Uterus (tissue), 3 donors: ENCODE measurements at regions not wholly inside any gene's neighbourhood (a gene's known extent, or its start where the extent isn't known, plus 50 kb on each side); places are given as distances from the start of the nearest gene placed in this dataset.

ENCODE experiments used
- DNase-seq, 2 donors: peaks; one replicate each; pipeline ENCODE4 v3.0.0-alpha.2; 2019 to 2020
- H3K27ac ChIP-seq, 2 donors: fragments of 200-600 bp; sonication (generic); 1 replicate in 1 of 2; 2 replicates in 1 of 2; pipeline ENCODE4 v1.5.1; 2016 to 2018
- H3K27me3 ChIP-seq, 2 donors: fragments of 200-600 bp; sonication (generic); one replicate each; pipeline ENCODE4 v1.5.1; 2018 to 2019; ENCODE audit warnings: control low read depth in 1 of 2
- H3K36me3 ChIP-seq, 2 donors: fragments of 200-600 bp; sonication (generic); one replicate each; pipeline ENCODE4 v1.5.1; 2019; ENCODE audit warnings: control low read depth in 1 of 2
- H3K4me1 ChIP-seq, 2 donors: fragments of 200-600 bp; sonication (generic); one replicate each; pipeline ENCODE4 v1.5.1; 2018 to 2019; ENCODE audit warnings: control low read depth in 1 of 2
- H3K4me3 ChIP-seq, 2 donors: fragments of 200-600 bp; sonication (generic); 1 replicate in 1 of 2; 2 replicates in 1 of 2; pipeline ENCODE4 v1.5.1; 2018 to 2019; ENCODE audit warnings: mild to moderate bottlenecking in 1 of 2
- H3K9me3 ChIP-seq, 2 donors: fragments of 200-600 bp; sonication (generic); one replicate each; pipeline ENCODE4 v1.5.1; 2019; ENCODE audit warnings: control low read depth in 1 of 2
- POLR2A ChIP-seq, 2 donors: fragments of 450-650 bp; IDR thresholded peaks; one replicate each; pipeline ENCODE4 v1.6.1; 2016; ENCODE audit warnings: antibody characterized with exemption in 2 of 2, mild to moderate bottlenecking in 1 of 2, moderate library complexity in 1 of 2
- intact Hi-C: fragments of 100-400 bp; cut with DNase I; formaldehyde crosslinking; loops from one replicate; pipeline ENCODE4 v1.15.1; 2023; ENCODE audit warnings: low total_unique reads
- TF ChIP-seq, protein P1 (sequence below), 4 experiments: fragments of 200-600 bp in 2 of 4; fragments of 450-650 bp in 2 of 4; sonication (generic) in 2 of 4; IDR thresholded peaks; one replicate each; pipeline ENCODE4 v1.5.1; 2016 to 2019; ENCODE audit warnings: antibody characterized with exemption in 4 of 4, mild to moderate bottlenecking in 2 of 4, moderate library complexity in 1 of 4
- donor health status: DM: yes; HTN: yes; CAD: no.

DNA sequence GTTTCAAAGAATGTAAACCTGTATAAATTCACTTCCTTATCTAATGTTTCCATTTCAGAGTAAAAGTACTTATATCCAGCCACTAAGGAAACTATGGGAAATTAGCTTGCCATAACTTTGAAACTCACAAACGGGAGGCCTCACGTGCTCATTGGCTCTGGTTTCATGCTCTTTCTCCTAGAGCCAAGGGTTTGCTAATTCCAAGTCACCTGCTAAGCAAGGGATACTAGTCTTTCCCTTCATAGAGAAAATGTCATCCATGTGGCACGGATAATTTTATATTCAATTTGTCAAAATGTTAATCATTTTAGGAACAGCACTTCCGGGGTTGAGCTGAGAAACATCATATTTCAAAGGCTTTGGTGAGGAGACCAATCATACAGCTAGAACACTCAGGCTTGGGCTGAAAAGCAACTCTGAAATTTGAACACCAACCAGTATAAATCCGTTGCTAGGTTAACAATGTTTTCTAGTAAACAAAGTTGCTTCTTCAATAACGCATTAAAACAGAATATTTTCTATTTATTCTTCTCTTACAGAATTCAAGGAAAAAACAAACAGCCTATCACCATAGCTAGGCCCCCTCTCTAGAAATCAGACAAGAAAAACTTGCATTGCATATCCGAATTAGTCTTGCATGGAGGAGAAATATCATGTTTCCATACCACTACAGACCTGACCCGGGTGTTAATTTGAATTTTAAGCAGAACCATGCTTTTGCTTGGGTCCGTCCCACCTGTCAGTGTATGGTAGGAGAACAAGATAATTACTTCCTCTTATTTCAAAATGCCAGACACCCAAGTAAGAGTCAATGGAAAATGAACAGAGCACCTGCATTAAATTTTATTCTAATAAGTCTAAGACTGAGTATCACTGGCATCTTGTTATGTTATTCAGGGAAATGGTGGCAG is 196.1 kb upstream of the ESRRG start:
- Histone ChIP-seq H3K4me3 (no peak overlapping the region), H3K36me3 (no peaks in the 10 kb centered on the region), H3K4me1 (no peaks in the 10 kb centered on the region), H3K27ac (no peak overlapping the region), H3K27me3 (no peaks in the 10 kb centered on the region), H3K9me3 (no peaks in the 10 kb centered on the region)
- intact Hi-C loops, result no loop called here
- TF ChIP-seq, protein P1, sequence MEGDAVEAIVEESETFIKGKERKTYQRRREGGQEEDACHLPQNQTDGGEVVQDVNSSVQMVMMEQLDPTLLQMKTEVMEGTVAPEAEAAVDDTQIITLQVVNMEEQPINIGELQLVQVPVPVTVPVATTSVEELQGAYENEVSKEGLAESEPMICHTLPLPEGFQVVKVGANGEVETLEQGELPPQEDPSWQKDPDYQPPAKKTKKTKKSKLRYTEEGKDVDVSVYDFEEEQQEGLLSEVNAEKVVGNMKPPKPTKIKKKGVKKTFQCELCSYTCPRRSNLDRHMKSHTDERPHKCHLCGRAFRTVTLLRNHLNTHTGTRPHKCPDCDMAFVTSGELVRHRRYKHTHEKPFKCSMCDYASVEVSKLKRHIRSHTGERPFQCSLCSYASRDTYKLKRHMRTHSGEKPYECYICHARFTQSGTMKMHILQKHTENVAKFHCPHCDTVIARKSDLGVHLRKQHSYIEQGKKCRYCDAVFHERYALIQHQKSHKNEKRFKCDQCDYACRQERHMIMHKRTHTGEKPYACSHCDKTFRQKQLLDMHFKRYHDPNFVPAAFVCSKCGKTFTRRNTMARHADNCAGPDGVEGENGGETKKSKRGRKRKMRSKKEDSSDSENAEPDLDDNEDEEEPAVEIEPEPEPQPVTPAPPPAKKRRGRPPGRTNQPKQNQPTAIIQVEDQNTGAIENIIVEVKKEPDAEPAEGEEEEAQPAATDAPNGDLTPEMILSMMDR (IDR thresholded peaks at IDR 0.05), result no peak
- TF ChIP-seq POLR2A (IDR thresholded peaks at IDR 0.05), result no peak
- DNase-seq, result no peak

DNA sequence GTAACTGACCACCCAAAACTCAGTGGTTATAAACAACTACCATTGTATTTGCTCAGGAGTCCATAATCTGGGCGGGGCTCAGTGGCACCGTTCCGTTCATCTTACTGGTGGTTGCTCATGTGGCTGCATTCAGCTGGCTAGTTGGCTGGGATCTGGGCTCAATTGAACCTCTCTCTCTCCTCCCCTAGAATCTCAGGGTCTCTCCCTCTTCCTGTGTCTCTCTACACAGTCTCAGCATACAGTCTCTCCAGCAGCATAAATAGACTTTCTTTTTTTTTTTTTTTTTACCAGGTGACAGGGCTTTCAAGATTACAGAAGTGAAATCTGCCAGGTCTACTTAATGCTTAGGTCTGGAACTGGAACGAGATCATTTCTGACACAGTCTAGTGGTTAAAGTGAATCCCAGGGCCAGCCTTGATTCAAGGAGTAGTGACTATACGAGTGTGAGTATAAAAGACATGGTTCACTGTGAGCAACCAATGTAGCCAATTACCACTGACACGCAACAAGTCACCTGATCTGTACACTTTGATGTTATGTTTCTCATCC is 193.7 kb upstream of the ESRRG start:
- Histone ChIP-seq H3K4me3 (no peak overlapping the region), H3K36me3 (no peaks in the 10 kb centered on the region), H3K27ac (no peak overlapping the region), H3K9me3 (no peaks in the 10 kb centered on the region), H3K27me3 (no peaks in the 10 kb centered on the region), H3K4me1 (no peaks in the 10 kb centered on the region)
- no peak for TF ChIP-seq POLR2A (IDR thresholded peaks at IDR 0.05)
- TF ChIP-seq, protein P1 (IDR thresholded peaks at IDR 0.05), result no peak
- intact Hi-C loops, result no loop called here
- no peak for DNase-seq

DNA sequence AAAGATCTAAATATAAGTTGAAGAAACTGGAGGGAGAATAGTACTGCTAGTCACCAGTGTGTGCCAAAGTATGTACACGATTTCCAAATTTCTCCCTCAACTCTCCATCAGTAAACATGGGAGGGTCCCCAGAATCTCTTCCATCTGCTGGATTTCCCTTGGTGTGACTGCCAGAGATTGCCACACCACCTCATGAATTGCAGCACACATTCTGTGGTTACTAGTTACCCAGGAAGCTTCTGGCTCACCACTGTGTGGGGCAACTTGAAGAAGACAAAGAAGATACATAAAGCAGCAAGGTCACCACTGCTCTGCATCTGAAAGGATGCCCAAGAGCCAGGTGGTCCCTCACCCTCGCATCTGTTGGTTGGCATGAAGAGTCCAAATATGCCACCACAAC is 191.7 kb upstream of the ESRRG start:
- Histone ChIP-seq H3K27ac (no peak overlapping the region), H3K9me3 (no peaks in the 10 kb centered on the region), H3K4me1 (no peaks in the 10 kb centered on the region), H3K36me3 (no peaks in the 10 kb centered on the region), H3K27me3 (no peaks in the 10 kb centered on the region), H3K4me3 (no peak overlapping the region)
- intact Hi-C loops, result no loop called here
- DNase-seq, result no peak
- no peak for TF ChIP-seq POLR2A (IDR thresholded peaks at IDR 0.05)
- TF ChIP-seq, protein P1 (IDR thresholded peaks at IDR 0.05), result no peak

DNA sequence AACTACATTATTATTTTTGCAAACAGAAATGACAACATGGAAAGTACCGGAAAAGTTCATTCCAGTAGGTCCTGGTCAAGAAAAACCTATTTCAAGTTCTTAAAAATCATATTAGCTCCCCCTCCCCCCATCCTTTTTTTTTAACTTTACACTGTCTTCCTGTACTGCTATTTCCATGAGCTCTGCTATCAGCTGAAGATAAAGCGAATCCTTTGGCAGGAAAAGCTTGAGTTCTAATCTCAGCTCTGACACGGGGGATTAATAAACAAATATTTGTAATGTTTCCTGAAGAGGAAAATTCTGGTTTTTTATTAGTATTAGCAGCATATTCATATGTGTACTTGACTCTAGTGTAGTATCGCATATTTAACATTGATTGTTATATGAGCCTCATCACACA is 190.7 kb upstream of the ESRRG start:
- H3K9me3 ChIP-seq, result no peaks in the 10 kb centered on the region
- no peaks in the 10 kb centered on the region for H3K36me3 ChIP-seq
- no peak for DNase-seq
- H3K4me1 ChIP-seq, result no peaks in the 10 kb centered on the region
- TF ChIP-seq POLR2A (IDR thresholded peaks at IDR 0.05), result no peak
- TF ChIP-seq, protein P1 (IDR thresholded peaks at IDR 0.05), result no peak
- no peak overlapping the region for H3K27ac ChIP-seq
- H3K27me3 ChIP-seq, result no peaks in the 10 kb centered on the region
- intact Hi-C loops, result no loop called here
- H3K4me3 ChIP-seq, result no peak overlapping the region

DNA sequence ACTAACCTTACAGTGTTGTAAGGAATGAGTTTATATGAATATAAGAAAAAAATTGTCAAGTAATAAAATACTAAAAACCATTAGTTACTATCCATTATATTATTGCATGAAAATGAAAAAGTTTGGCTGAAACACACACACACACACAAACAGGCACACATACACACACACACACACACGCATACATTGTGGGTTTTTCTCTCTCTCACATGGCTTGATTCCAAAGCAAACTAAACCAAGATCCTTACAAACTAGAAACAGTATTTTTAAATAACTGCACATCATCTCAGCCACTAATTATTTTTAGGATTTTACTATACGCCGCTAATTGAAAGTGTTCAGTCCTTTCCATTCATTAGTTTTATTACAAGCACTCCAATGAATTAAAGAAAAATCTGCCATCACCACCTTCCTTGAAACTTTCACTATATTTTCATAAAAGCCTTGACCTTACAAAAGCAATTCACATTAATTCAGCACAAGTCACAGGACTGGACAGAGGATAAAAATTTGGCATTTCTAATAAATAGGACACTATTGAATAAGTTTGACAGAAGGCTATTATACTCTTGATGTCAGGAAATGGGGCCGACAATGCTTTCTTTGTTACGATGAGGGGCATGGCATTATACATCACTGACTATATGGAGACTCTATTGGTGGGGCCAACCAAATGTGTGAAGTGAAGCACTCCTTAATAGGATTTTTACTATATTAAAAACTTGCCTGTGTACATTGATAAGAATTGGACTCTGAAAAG is 187.0 kb upstream of the ESRRG start:
- Histone ChIP-seq H3K4me1 (no peaks in the 10 kb centered on the region), H3K27ac (no peak overlapping the region), H3K36me3 (no peaks in the 10 kb centered on the region), H3K27me3 (no peaks in the 10 kb centered on the region), H3K4me3 (no peak overlapping the region), H3K9me3 (no peaks in the 10 kb centered on the region)
- intact Hi-C loops, result no loop called here
- TF ChIP-seq, protein P1 (IDR thresholded peaks at IDR 0.05), result no peak
- no peak for TF ChIP-seq POLR2A (IDR thresholded peaks at IDR 0.05)
- DNase-seq, result no peak
